ENCODE measurements at regions not wholly inside any gene's neighbourhood (a gene's known extent, or its start where the extent isn't known, plus 50 kb on each side); places are given as distances from the start of the nearest gene placed in this dataset.
"Not testable (repeated sequence)": the region's sequence is repeated elsewhere in the genome, so short reads cannot be mapped to it uniquely, and the experiment has no call there.

GRCh38 chr14:81767266-81767995, 233.8 kb upstream of the SEL1L start:
- no peak for DNase-seq (ENCODE audit: insufficient read length, low spot score)
- FAIRE-seq, result no peak
- TF ChIP-seq PAX5 (IDR thresholded peaks at IDR 0.05; ENCODE audit: insufficient read depth, low read length, severe bottlenecking) (no peak), POLR2AphosphoS5 (IDR thresholded peaks at IDR 0.05; ENCODE audit: low read depth, low read length) (no peak), POLR2A (IDR thresholded peaks at IDR 0.05; ENCODE audit: low read depth, low read length) (no peak), POU2F2 (IDR thresholded peaks at IDR 0.05; ENCODE audit: low read depth, low read length) (no peak), TAF1 (IDR thresholded peaks at IDR 0.05; ENCODE audit: low read depth, low read length) (no peak), SPI1 (IDR thresholded peaks at IDR 0.05; ENCODE audit: low read depth, low read length) (no peak)

- no peak for DNase-seq (ENCODE audit: insufficient read length, low spot score)
- TF ChIP-seq POU2F2 (IDR thresholded peaks at IDR 0.05; ENCODE audit: low read depth, low read length) (no peak), PAX5 (IDR thresholded peaks at IDR 0.05; ENCODE audit: insufficient read depth, low read length, severe bottlenecking) (no peak), POLR2A (IDR thresholded peaks at IDR 0.05; ENCODE audit: low read depth, low read length) (no peak)
- no peak for FAIRE-seq
Observed at GRCh38 chr14:81771651-81772275, 238.1 kb upstream of the SEL1L start.

- FAIRE-seq (no peak), DNase-seq (ENCODE audit: insufficient read length, low spot score) (no peak)
- TF ChIP-seq PAX5 (IDR thresholded peaks at IDR 0.05; ENCODE audit: insufficient read depth, low read length, severe bottlenecking) (no peak), SPI1 (IDR thresholded peaks at IDR 0.05; ENCODE audit: low read depth, low read length) (no peak)
Observed at GRCh38 chr14:81772381-81772780, 238.7 kb upstream of the SEL1L start.

- DNase-seq (ENCODE audit: insufficient read length, low spot score), result no peak
- FAIRE-seq, result no peak
Observed at GRCh38 chr14:81776531-81776930, 242.9 kb upstream of the SEL1L start.

GRCh38 chr14:81781798-81782197, 248.1 kb upstream of the SEL1L start:
- peak; percentile 5 for FAIRE-seq
- not testable (repeated sequence) for DNase-seq (ENCODE audit: insufficient read length, low spot score)

More at GRCh38 chr14:81776531-81776930, 242.9 kb upstream of the SEL1L start:
- TF ChIP-seq PAX5 (IDR thresholded peaks at IDR 0.05; ENCODE audit: insufficient read depth, low read length, severe bottlenecking) (no peak), POLR2A (IDR thresholded peaks at IDR 0.05; ENCODE audit: low read depth, low read length) (no peak), SPI1 (IDR thresholded peaks at IDR 0.05; ENCODE audit: low read depth, low read length) (no peak), POLR2AphosphoS5 (IDR thresholded peaks at IDR 0.05; ENCODE audit: low read depth, low read length) (no peak), POU2F2 (IDR thresholded peaks at IDR 0.05; ENCODE audit: low read depth, low read length) (no peak)

DNA sequence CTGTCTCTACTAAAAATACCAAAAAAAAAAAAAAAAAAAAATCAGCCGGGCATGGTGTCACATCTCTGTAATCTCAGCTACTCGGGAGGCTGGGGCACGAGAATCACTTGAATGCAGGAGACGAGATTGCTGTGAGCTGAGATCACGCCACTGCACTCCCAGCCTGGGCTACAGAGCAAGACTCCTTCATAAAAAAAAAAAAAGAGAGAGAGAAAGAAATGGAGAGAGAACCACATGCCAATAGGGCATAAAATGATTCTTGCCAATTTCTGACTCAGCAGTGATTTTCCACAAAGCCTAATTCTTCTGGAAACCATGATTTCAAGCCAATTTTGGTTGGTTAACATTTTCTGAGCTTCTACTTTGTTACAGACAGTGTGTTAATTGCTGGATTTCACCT, 250.4 kb upstream of the SEL1L start:
- DNase-seq (ENCODE audit: insufficient read length, low spot score) (no peak), FAIRE-seq (no peak)
- TF ChIP-seq POLR2AphosphoS5 (IDR thresholded peaks at IDR 0.05; ENCODE audit: low read depth, low read length), result no peak
- TF ChIP-seq TAF1 (IDR thresholded peaks at IDR 0.05; ENCODE audit: low read depth, low read length), result no peak
- no peak for TF ChIP-seq SPI1 (IDR thresholded peaks at IDR 0.05; ENCODE audit: low read depth, low read length)
- no peak for TF ChIP-seq POLR2A (IDR thresholded peaks at IDR 0.05; ENCODE audit: low read depth, low read length)
- TF ChIP-seq POU2F2 (IDR thresholded peaks at IDR 0.05; ENCODE audit: low read depth, low read length), result no peak
- TF ChIP-seq PAX5 (IDR thresholded peaks at IDR 0.05; ENCODE audit: insufficient read depth, low read length, severe bottlenecking), result no peak

GRCh38 chr14:81797315-81797714, 263.7 kb upstream of the SEL1L start:
- DNase-seq (ENCODE audit: insufficient read length, low spot score) (no peak), FAIRE-seq (no peak)
- no peak for TF ChIP-seq POU2F2 (IDR thresholded peaks at IDR 0.05; ENCODE audit: low read depth, low read length)
- no peak for TF ChIP-seq PAX5 (IDR thresholded peaks at IDR 0.05; ENCODE audit: insufficient read depth, low read length, severe bottlenecking)
- TF ChIP-seq SPI1 (IDR thresholded peaks at IDR 0.05; ENCODE audit: low read depth, low read length), result no peak
- TF ChIP-seq POLR2A (IDR thresholded peaks at IDR 0.05; ENCODE audit: low read depth, low read length), result no peak
- no peak for TF ChIP-seq POLR2AphosphoS5 (IDR thresholded peaks at IDR 0.05; ENCODE audit: low read depth, low read length)
- no peak for TF ChIP-seq TAF1 (IDR thresholded peaks at IDR 0.05; ENCODE audit: low read depth, low read length)

- FAIRE-seq (no peak), DNase-seq (ENCODE audit: insufficient read length, low spot score) (no peak)
- TF ChIP-seq POU2F2 (IDR thresholded peaks at IDR 0.05; ENCODE audit: low read depth, low read length) (no peak), TAF1 (IDR thresholded peaks at IDR 0.05; ENCODE audit: low read depth, low read length) (no peak), POLR2AphosphoS5 (IDR thresholded peaks at IDR 0.05; ENCODE audit: low read depth, low read length) (no peak), POLR2A (IDR thresholded peaks at IDR 0.05; ENCODE audit: low read depth, low read length) (no peak), SPI1 (IDR thresholded peaks at IDR 0.05; ENCODE audit: low read depth, low read length) (no peak), PAX5 (IDR thresholded peaks at IDR 0.05; ENCODE audit: insufficient read depth, low read length, severe bottlenecking) (no peak)
Observed at GRCh38 chr14:81801921-81802320, 268.3 kb upstream of the SEL1L start.

- DNase-seq (ENCODE audit: insufficient read length, low spot score) (no peak), FAIRE-seq (no peak)
- TF ChIP-seq PAX5 (IDR thresholded peaks at IDR 0.05; ENCODE audit: insufficient read depth, low read length, severe bottlenecking) (no peak), POLR2A (IDR thresholded peaks at IDR 0.05; ENCODE audit: low read depth, low read length) (no peak), POLR2AphosphoS5 (IDR thresholded peaks at IDR 0.05; ENCODE audit: low read depth, low read length) (no peak), POU2F2 (IDR thresholded peaks at IDR 0.05; ENCODE audit: low read depth, low read length) (no peak), SPI1 (IDR thresholded peaks at IDR 0.05; ENCODE audit: low read depth, low read length) (no peak), TAF1 (IDR thresholded peaks at IDR 0.05; ENCODE audit: low read depth, low read length) (no peak)
Observed at GRCh38 chr14:81802341-81802740, 268.7 kb upstream of the SEL1L start.

DNA sequence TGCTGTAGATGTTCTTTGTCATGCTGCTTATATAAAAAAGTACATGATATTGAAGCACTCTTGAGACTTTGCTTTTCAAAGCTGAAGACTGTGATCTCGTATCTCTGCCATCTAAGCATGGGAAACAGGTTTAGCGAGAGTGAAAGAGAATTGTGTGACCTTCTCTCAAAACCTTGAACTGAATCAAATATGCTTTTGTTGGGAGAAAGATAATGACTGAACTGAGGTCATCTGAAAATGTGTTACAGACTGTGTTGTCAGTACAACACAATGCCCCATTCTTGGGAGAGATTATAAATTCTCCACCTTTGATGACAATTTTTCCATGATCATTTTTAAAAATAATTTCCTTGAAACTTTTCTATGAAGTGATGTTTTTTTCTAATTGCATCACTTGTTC, 272.1 kb upstream of the SEL1L start:
- TF ChIP-seq TAF1 (IDR thresholded peaks at IDR 0.05; ENCODE audit: low read depth, low read length) (no peak), POU2F2 (IDR thresholded peaks at IDR 0.05; ENCODE audit: low read depth, low read length) (no peak), PAX5 (IDR thresholded peaks at IDR 0.05; ENCODE audit: insufficient read depth, low read length, severe bottlenecking) (no peak), POLR2AphosphoS5 (IDR thresholded peaks at IDR 0.05; ENCODE audit: low read depth, low read length) (no peak), SPI1 (IDR thresholded peaks at IDR 0.05; ENCODE audit: low read depth, low read length) (no peak), POLR2A (IDR thresholded peaks at IDR 0.05; ENCODE audit: low read depth, low read length) (no peak)
- no peak for FAIRE-seq
- no peak for DNase-seq (ENCODE audit: insufficient read length, low spot score)

Data from GM12891 (cell line).